HCT116 (cell line): ENCODE measurements at regions not wholly inside any gene's neighbourhood (a gene's known extent, or its start where the extent isn't known, plus 50 kb on each side); places are given as distances from the start of the nearest gene placed in this dataset.
"Not testable (repeated sequence)": the region's sequence is repeated elsewhere in the genome, so short reads cannot be mapped to it uniquely, and the experiment has no call there.

Experiments
- ATAC-seq: fragments of 200-7000 bp; cut with Tn5 transposase; 2 replicates; pipeline ENCODE4 v1.9.1; 2020; ENCODE audit warnings: mild to moderate bottlenecking, moderate library complexity
- BruUV-seq: library from RNA; stranded (reverse); fragments of 400-500 nt; replicated peaks from 2 replicates; lab custom pipeline; 2021; lab: Mats Ljungman, UMichigan
- CTCF ChIA-PET: fragments of 300-600 bp; sonication (Branson Sonifier 250); formaldehyde crosslinking; loops from one replicate; lab custom pipeline; 2021; ENCODE audit warnings: antibody characterized with exemption; lab: Charles Lee
- POLR2A ChIA-PET: fragments of 300-600, 350-600 bp; sonication (Branson Sonifier 250); formaldehyde crosslinking; loops from one replicate; lab custom pipeline; 2021; ENCODE audit warnings: antibody characterized with exemption; lab: Charles Lee
- RAD21 ChIA-PET, 2 experiments: fragments of 300-600 bp; sonication (Branson Sonifier 250); formaldehyde crosslinking; loops; one replicate each; lab custom pipeline; 2023; ENCODE audit warnings: low total read pairs in 2 of 2; ENCODE audit not compliant: uncharacterized antibody in 2 of 2, unreplicated experiment in 2 of 2, low non-redundant PET in 1 of 2; lab: Charles Lee
- DNase-seq: peaks from one replicate; pipeline ENCODE4 v3.0.0-alpha.2; 2010; ENCODE audit warnings: low read depth, low spot score
- H2AFZ ChIP-seq: fragments of 200-600 bp; shearing (Covaris generic), sonication (generic); 2 replicates; pipeline ENCODE4 v1.6.1; 2017; ENCODE audit warnings: low read depth, mixed run types, mixed read lengths, antibody characterized with exemption, low read length; ENCODE audit not compliant: poor library complexity, severe bottlenecking
- H3K27ac ChIP-seq: 2 replicates; pipeline ENCODE4 v1.5.1; 2012; ENCODE audit warnings: low read depth, low read length
- H3K27me3 ChIP-seq: fragments of 200-600 bp; sonication (generic); 2 replicates; pipeline ENCODE4 v1.6.1; 2016; ENCODE audit warnings: mixed run types, low read length, mixed read lengths; ENCODE audit not compliant: insufficient read depth
- H3K36me3 ChIP-seq, 2 experiments: fragments of 200-500 bp in 1 of 2; fragments of 200-600 bp in 1 of 2; sonication (Bioruptor generic) in 1 of 2; sonication (generic) in 1 of 2; 2 replicates each; pipeline versions ENCODE4 v1.5.1 to v1.6.1; 2014 to 2016; ENCODE audit warnings: low read length in 2 of 2, inconsistent platforms in 1 of 2, mixed read lengths in 1 of 2, mixed run types in 1 of 2; ENCODE audit not compliant: insufficient read depth in 2 of 2, control insufficient read depth in 1 of 2
- H3K4me1 ChIP-seq, 2 experiments: fragments of 200-600 bp in 1 of 2; sonication (generic) in 1 of 2; 2 replicates each; pipeline versions ENCODE4 v1.5.1 to v1.6.1; 2012 to 2017; ENCODE audit warnings: low read length in 2 of 2, inconsistent platforms in 1 of 2, mild to moderate bottlenecking in 1 of 2, mixed read lengths in 1 of 2, mixed run types in 1 of 2, moderate library complexity in 1 of 2; ENCODE audit not compliant: insufficient read depth in 2 of 2, control insufficient read depth in 1 of 2
- H3K4me2 ChIP-seq: fragments of 200-600 bp; sonication (generic); 2 replicates; pipeline ENCODE4 v1.6.1; 2017; ENCODE audit warnings: mixed run types, low read length, mixed read lengths
- H3K4me3 ChIP-seq, 2 experiments: fragments of 200-600 bp in 1 of 2; sonication (generic) in 1 of 2; replicated peaks in 1 of 2; 2 replicates each; pipeline ENCODE4 v1.5.1; 2011 to 2016; ENCODE audit warnings: low read length in 2 of 2, control low read depth in 1 of 2, low read depth in 1 of 2, mild to moderate bottlenecking in 1 of 2, mixed read lengths in 1 of 2, mixed run types in 1 of 2
- H3K79me2 ChIP-seq: fragments of 200-600 bp; sonication (generic); 2 replicates; pipeline ENCODE4 v1.6.1; 2017; ENCODE audit warnings: mild to moderate bottlenecking, mixed run types, low read length, moderate library complexity, mixed read lengths; ENCODE audit not compliant: insufficient read depth
- H3K9ac ChIP-seq: fragments of 200-600 bp; sonication (generic); 2 replicates; pipeline ENCODE4 v1.6.1; 2016; ENCODE audit warnings: low read length, mixed read lengths
- H3K9me2 ChIP-seq: fragments of 200-600 bp; sonication (generic), shearing (Covaris generic); 2 replicates; pipeline ENCODE4 v1.6.1; 2017; ENCODE audit warnings: mixed run types, mild to moderate bottlenecking, moderate library complexity; ENCODE audit not compliant: insufficient read depth
- H3K9me3 ChIP-seq, 2 experiments: fragments of 200-500 bp in 1 of 2; fragments of 200-600 bp in 1 of 2; sonication (Bioruptor generic) in 1 of 2; sonication (generic) in 1 of 2; 2 replicates each; pipeline ENCODE4 v1.6.1; 2014 to 2017; ENCODE audit warnings: low read length in 2 of 2, mixed read lengths in 2 of 2, inconsistent platforms in 1 of 2, low read depth in 1 of 2, mild to moderate bottlenecking in 1 of 2, mixed run types in 1 of 2, moderate library complexity in 1 of 2; ENCODE audit not compliant: control insufficient read depth in 1 of 2, insufficient read depth in 1 of 2
- H4K20me1 ChIP-seq: fragments of 200-600 bp; sonication (generic), shearing (Covaris generic); 2 replicates; pipeline ENCODE4 v1.6.1; 2017; ENCODE audit warnings: mixed run types, mild to moderate bottlenecking, moderate library complexity; ENCODE audit not compliant: insufficient read depth
- CBX3 ChIP-seq: IDR thresholded peaks from 2 replicates; pipeline ENCODE4 v1.6.1; 2012; ENCODE audit warnings: low read depth
- CEBPB ChIP-seq: IDR thresholded peaks from 2 replicates; pipeline ENCODE4 v1.6.1; 2012; ENCODE audit warnings: low read depth
- EGR1 ChIP-seq: IDR thresholded peaks from 2 replicates; pipeline ENCODE4 v1.6.1; 2012; ENCODE audit warnings: low read depth
- EZH2 ChIP-seq: fragments of 200-600 bp; sonication (generic); IDR thresholded peaks from 2 replicates; pipeline ENCODE4 v1.6.1; 2017; ENCODE audit warnings: antibody characterized with exemption, mixed run types
- EZH2phosphoT487 ChIP-seq: fragments of 200-600 bp; IDR thresholded peaks from 2 replicates; pipeline ENCODE4 v1.6.1; 2018; ENCODE audit warnings: antibody characterized with exemption, borderline replicate concordance
- FOSL1 ChIP-seq: IDR thresholded peaks from 2 replicates; pipeline ENCODE4 v1.6.1; 2012; ENCODE audit warnings: low read depth
- POLR2A ChIP-seq: IDR thresholded peaks from 2 replicates; pipeline ENCODE4 v1.7.0; 2011; ENCODE audit warnings: borderline replicate concordance; ENCODE audit not compliant: insufficient read depth, insufficient read length; ENCODE audit errors: extremely low read depth
- RAD21 ChIP-seq: IDR thresholded peaks from 2 replicates; pipeline ENCODE4 v1.6.1; 2012; ENCODE audit warnings: low read depth, mild to moderate bottlenecking
- SIN3A ChIP-seq: IDR thresholded peaks from 2 replicates; pipeline ENCODE4 v1.6.1; 2012; ENCODE audit warnings: low read depth
- SP1 ChIP-seq: IDR thresholded peaks from 2 replicates; pipeline ENCODE4 v1.6.1; 2012; ENCODE audit warnings: low read depth
- SRF ChIP-seq: IDR thresholded peaks from 2 replicates; pipeline ENCODE4 v1.6.1; 2012; ENCODE audit warnings: low read depth
- YY1 ChIP-seq: IDR thresholded peaks from 2 replicates; pipeline ENCODE4 v1.6.1; 2011; ENCODE audit warnings: low read length, low read depth, moderate library complexity, mild to moderate bottlenecking; ENCODE audit not compliant: insufficient replicate concordance; ENCODE audit errors: extremely low read depth
- ZFX ChIP-seq: fragments of 450-650 bp; IDR thresholded peaks from 2 replicates; pipeline ENCODE4 v1.6.1; 2017
- ZNF274 ChIP-seq: fragments of 200-500 bp; sonication (Bioruptor generic); IDR thresholded peaks from 2 replicates; pipeline ENCODE4 v1.6.1; 2014; ENCODE audit warnings: mild to moderate bottlenecking, low read depth, low read length, inconsistent platforms
- intact Hi-C: fragments of 100-400 bp; cut with micrococcal nuclease; formaldehyde crosslinking; loops from 2 replicates; pipeline ENCODE4 v1.10.0; 2022
- TF ChIP-seq, protein P1 (sequence below): IDR thresholded peaks from 2 replicates; pipeline ENCODE4 v1.6.1; 2011; ENCODE audit warnings: mild to moderate bottlenecking, low read length, moderate library complexity; ENCODE audit not compliant: insufficient replicate concordance; ENCODE audit errors: extremely low read depth
- TF ChIP-seq, protein P2 (sequence below): IDR thresholded peaks from 2 replicates; pipeline ENCODE4 v1.6.1; 2012
- TF ChIP-seq, protein P3 (sequence below): IDR thresholded peaks from 2 replicates; pipeline ENCODE4 v1.6.1; 2012; ENCODE audit warnings: low read depth

DNA sequence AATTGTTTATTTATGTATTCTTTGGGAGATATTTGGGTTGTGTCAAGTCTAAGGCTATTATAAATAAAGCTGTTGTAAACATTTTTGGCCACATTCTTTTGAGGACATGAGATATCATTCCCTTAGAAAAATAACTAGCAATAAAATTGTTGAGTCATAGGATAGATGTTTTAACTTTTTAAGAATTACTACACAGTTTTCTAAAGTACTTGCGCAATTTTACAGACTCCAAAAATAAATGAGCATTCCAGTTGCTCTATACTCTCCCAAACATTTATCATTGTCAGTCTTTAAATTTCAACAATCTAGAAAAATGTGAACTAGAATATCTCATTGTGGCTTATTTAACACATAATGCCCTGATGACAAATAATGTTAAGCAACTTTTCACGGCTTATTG, 189.1 kb upstream of the ADGRL3 start:
- Histone ChIP-seq H3K36me3 (no peaks in the 10 kb centered on the region), H4K20me1 (no peaks in the 10 kb centered on the region), H3K4me1 (no peaks in the 10 kb centered on the region), H3K79me2 (no peaks in the 10 kb centered on the region), H3K9me2 (no peaks in the 10 kb centered on the region), H2AFZ (no peak overlapping the region), H3K27me3 (no peaks in the 10 kb centered on the region), H3K4me3 (no peak overlapping the region), H3K4me2 (no peak overlapping the region), H3K9ac (no peak overlapping the region), H3K9me3 (peaks cover 0 to 17% of the 10 kb centered on the region in 2 experiments; a peak in 2 of 4 replicates)
- POLR2A ChIA-PET: no interaction called here
- no TSS peak for BruUV-seq
- DNase-seq (no peak), ATAC-seq (no peak)
- CTCF ChIA-PET: no interaction called here
- intact Hi-C loops: no loop called here
- RAD21 ChIA-PET: no interaction called here
- TF ChIP-seq FOSL1 (no peak), ZFX (no peak), EZH2phosphoT487 (no peak), SIN3A (no peak), SP1 (no peak), ZNF274 (no peak), CEBPB (no peak), CBX3 (no peak), SRF (no peak), RAD21 (no peak), YY1 (no peak), POLR2A (no peak), EZH2 (no peak), EGR1 (no peak)
- TF ChIP-seq, protein P1, sequence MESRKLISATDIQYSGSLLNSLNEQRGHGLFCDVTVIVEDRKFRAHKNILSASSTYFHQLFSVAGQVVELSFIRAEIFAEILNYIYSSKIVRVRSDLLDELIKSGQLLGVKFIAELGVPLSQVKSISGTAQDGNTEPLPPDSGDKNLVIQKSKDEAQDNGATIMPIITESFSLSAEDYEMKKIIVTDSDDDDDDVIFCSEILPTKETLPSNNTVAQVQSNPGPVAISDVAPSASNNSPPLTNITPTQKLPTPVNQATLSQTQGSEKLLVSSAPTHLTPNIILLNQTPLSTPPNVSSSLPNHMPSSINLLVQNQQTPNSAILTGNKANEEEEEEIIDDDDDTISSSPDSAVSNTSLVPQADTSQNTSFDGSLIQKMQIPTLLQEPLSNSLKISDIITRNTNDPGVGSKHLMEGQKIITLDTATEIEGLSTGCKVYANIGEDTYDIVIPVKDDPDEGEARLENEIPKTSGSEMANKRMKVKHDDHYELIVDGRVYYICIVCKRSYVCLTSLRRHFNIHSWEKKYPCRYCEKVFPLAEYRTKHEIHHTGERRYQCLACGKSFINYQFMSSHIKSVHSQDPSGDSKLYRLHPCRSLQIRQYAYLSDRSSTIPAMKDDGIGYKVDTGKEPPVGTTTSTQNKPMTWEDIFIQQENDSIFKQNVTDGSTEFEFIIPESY: no peak
- TF ChIP-seq, protein P2, sequence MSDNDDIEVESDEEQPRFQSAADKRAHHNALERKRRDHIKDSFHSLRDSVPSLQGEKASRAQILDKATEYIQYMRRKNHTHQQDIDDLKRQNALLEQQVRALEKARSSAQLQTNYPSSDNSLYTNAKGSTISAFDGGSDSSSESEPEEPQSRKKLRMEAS: no peak
- TF ChIP-seq, protein P3, sequence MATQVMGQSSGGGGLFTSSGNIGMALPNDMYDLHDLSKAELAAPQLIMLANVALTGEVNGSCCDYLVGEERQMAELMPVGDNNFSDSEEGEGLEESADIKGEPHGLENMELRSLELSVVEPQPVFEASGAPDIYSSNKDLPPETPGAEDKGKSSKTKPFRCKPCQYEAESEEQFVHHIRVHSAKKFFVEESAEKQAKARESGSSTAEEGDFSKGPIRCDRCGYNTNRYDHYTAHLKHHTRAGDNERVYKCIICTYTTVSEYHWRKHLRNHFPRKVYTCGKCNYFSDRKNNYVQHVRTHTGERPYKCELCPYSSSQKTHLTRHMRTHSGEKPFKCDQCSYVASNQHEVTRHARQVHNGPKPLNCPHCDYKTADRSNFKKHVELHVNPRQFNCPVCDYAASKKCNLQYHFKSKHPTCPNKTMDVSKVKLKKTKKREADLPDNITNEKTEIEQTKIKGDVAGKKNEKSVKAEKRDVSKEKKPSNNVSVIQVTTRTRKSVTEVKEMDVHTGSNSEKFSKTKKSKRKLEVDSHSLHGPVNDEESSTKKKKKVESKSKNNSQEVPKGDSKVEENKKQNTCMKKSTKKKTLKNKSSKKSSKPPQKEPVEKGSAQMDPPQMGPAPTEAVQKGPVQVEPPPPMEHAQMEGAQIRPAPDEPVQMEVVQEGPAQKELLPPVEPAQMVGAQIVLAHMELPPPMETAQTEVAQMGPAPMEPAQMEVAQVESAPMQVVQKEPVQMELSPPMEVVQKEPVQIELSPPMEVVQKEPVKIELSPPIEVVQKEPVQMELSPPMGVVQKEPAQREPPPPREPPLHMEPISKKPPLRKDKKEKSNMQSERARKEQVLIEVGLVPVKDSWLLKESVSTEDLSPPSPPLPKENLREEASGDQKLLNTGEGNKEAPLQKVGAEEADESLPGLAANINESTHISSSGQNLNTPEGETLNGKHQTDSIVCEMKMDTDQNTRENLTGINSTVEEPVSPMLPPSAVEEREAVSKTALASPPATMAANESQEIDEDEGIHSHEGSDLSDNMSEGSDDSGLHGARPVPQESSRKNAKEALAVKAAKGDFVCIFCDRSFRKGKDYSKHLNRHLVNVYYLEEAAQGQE: no peak
- TF ChIP-seq, all 23 proteins: peak for 0
- H3K27ac ChIP-seq: no peak overlapping the region

DNA sequence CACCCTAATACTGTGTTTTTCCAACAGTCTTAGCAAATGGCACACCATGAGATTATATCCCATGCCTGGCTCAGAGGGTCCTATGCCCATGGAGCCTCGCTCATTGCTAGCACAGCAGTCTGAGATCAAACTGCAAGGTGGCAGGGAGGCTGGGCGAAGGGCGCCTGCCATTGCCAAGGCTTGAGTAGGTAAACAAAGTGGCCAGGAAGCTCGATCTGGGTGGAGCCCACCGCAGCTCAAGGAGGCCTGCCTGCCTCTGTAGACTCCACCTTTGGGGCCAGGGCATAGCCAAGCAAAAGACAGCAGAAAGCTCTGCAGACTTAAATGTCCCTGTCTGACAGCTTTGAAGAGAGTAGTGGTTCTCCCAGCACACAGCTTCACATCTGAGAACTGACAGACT, 188.2 kb upstream of the ADGRL3 start:
- ATAC-seq, H3K9ac ChIP-seq, H3K4me3 ChIP-seq, H2AFZ ChIP-seq, H4K20me1 ChIP-seq, H3K4me1 ChIP-seq, H3K27me3 ChIP-seq, BruUV-seq, H3K27ac ChIP-seq, H3K79me2 ChIP-seq, RAD21 ChIA-PET, intact Hi-C loops, H3K36me3 ChIP-seq, DNase-seq, H3K9me2 ChIP-seq, H3K4me2 ChIP-seq, CTCF ChIA-PET, POLR2A ChIA-PET: not testable (repeated sequence)
- H3K9me3 ChIP-seq: peaks cover 0 to 12% of the 10 kb centered on the region in 2 experiments; a peak in 2 of 4 replicates
